GM18508 (cell line): ENCODE measurements at regions not wholly inside any gene's neighbourhood (a gene's known extent, or its start where the extent isn't known, plus 50 kb on each side); places are given as distances from the start of the nearest gene placed in this dataset.
"Not testable (repeated sequence)": the region's sequence is repeated elsewhere in the genome, so short reads cannot be mapped to it uniquely, and the experiment has no call there.

Source experiments
- ATAC-seq: cut with Tn5 transposase; IDR thresholded peaks from one replicate; pipeline ENCODE4 v1.9.1; 2021; ENCODE audit warnings: moderate number of reproducible peaks; ENCODE audit not compliant: insufficient read depth, unreplicated experiment

DNA sequence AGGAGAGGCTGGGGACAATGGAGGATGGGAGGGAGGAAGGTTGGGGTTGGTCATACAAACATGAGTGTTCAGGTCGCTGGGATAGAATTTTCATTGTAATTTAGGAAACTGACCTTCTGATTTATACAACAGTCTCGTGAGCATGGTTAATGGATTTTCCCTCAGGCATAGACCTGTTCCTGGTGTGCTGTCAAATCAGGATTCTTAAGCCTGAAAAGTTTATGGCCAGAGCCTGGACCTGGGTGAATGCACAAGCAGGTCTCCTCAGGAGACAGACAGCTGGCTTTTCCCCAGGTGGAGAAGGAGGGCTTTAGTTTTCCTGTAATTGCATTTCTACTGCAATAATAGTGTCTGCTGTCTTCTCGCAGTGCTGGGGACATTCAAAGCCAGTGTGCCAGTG, 338.0 kb downstream of the SHQ1 start:
- no peak for ATAC-seq

GRCh38 chr3:72505539-72506405, 342.5 kb downstream of the SHQ1 start:
- ATAC-seq = no peak

DNA sequence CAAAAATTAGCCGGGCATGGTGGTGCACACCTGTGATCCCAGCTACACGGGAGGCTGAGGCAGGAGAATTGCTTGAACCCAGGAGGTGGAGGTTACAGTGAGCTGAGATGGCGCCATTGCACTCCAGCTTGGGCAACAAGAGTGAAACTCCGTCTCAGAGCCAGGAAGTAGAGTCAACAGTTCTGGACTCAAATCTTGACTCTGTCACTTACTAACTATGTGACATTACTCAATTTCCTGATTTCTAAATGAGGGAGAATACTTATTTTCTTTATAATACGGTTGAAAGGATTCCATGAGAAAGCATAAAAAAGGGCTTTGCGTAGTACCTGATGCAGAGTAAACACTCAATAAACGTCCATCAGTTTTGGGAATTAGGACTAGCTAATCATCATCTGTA, 350.7 kb downstream of the SHQ1 start:
- not testable (repeated sequence) for ATAC-seq

- no peak for ATAC-seq
Measured at GRCh38 chr3:72496051-72496670, 352.1 kb downstream of the SHQ1 start.

DNA sequence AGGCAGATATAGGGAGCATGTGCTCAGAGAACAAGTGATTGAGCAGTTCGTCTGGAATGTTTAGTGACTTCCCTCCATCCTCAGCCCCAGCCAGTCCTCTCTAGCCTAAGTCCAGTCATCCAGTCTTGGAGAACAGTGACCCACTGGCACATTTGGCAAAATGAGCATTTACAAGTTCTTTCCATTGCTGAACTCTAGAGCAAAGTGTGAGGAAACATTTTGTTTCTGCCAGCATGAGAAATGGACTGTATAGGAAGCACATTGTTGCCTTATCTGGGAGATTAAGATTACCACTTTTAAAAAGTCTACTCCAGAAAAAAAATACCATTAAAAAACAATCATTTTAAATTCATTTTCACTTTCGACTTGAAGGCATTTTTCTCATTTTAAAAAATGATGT, 353.6 kb downstream of the SHQ1 start:
- no peak for ATAC-seq

- ATAC-seq = no peak
Measured at GRCh38 chr3:72494130-72494529, 354.1 kb downstream of the SHQ1 start.

- ATAC-seq = no peak
Measured at GRCh38 chr3:72492240-72492639, 356.0 kb downstream of the SHQ1 start.

DNA sequence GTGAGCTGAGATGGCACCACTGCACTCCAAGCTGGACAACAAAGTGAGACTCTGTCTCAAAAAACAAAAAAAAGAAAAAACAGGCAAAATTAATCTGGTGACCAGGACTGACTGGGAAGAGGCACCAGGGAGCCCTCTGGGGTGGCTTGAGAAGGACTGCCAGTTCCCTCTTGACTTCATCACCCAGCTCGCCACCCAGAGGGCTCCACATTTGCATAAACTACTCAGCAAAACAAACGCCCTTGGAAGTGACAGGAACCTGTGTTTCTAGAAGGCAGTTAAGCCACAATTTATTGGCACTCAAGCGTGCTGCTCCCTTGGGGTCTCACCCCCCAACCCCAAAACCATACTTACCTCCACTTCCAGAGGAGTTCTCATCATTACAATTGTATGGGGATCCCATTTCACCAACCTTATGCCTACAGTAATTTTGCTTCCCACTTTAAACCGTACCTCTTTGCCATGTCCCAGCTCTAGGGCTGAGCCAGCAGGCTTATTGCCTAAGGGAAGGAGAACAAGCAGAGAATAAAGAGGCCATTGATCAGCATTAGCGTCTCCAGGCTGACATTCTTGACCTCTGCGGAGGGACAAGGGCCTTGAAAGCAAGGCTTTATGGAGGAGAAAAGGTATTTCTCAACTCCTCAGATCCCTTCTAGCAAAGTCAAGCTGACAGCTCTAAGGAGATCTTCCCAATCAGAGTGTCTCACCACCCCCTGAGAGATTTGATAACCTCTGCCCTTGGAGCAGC, 357.4 kb downstream of the SHQ1 start:
- ATAC-seq = no peak

- ATAC-seq = no peak
Measured at GRCh38 chr3:72489901-72490300, 358.3 kb downstream of the SHQ1 start.

- no peak for ATAC-seq
Measured at GRCh38 chr3:72488738-72489035, 359.6 kb downstream of the SHQ1 start.

GRCh38 chr3:72487946-72488737, 360.1 kb downstream of the SHQ1 start:
- ATAC-seq = no peak

DNA sequence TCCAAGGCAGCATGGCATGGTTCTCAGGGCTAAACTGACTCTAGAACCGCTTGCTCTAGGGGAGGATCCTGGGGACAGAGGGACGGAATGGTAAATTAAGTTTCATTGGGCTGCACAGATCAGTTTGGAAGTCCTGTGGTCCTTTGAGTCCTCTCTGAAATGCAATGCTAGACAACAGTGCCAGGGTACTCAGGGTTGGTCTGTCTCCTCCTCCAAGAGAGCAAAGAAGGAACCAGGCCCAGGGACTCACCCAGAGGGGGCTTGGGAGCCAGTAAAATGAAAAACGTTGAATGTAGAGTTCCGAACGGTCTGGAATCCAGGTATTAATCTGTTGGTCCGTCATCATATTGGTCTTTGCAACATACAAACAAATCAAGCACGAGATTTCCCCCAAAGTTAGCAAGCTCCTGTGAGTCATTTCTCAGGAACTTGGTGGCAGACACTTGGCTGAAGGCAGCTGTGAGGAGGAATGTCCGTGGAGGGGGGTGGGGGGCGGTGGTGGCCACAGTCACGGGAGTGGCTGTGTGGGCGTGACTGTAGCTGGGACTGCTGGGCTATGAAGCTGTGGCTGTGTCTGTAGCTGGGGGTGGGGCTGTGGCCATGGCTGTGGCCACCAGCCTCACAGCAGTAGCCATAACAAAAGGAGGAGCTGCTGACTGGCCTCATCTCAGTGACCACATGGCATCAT, 361.0 kb downstream of the SHQ1 start:
- ATAC-seq = no peak

GRCh38 chr3:72485641-72486040, 362.6 kb downstream of the SHQ1 start:
- ATAC-seq = no peak

- ATAC-seq = no peak
Measured at GRCh38 chr3:72483554-72484104, 364.6 kb downstream of the SHQ1 start.

- ATAC-seq = no peak
Measured at GRCh38 chr3:72482589-72483321, 365.5 kb downstream of the SHQ1 start.

DNA sequence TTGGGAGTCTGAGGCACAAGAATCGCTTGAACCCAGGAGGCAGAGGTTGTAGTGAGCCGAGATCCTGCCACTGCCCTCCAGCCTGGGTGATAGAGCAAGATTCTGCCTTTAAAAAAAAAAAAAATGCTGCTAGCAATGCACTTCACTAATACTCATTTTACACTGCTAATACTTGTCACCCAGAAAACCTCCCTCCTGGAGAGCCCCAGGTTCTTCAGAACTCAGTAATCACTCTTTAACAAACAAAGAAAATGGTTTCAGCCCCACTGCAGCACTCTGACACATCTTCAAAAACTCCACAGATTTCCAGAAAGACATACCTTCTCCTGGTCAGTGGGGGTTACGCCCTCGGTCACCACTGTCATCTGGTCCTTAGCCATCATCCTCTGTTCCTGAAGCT, 366.7 kb downstream of the SHQ1 start:
- ATAC-seq = no peak

GRCh38 chr3:72480366-72480765, 367.9 kb downstream of the SHQ1 start:
- no peak for ATAC-seq

DNA sequence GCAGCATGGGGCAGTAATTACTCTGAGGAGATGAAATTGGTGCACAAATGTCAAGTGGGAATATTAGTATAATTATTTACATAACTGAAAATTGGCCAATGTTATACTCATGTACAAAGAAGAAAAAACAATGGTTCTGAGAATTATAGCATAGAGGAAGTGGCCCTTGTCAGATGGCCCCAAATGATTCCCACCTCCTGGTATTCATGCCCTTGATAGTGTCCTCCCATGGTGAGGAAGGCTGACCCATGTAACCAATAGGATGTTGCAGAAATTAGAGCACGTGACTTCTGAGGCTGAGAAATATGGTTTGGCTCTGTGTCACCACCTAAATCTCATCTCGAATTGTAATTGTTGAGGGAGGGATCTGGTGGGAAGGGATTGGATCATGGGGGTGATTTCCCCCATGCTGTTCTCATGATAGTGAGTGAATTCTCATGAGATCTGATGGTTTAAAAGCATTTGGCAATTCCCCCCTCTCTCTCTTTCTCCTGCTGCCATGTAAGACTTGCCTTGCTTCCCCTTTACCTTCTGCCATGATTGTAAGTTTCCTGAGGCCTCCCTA, 368.5 kb downstream of the SHQ1 start:
- ATAC-seq = no peak

GRCh38 chr3:72476139-72476483, 372.1 kb downstream of the SHQ1 start:
- ATAC-seq = no peak
